GM18909 (cell line): ENCODE measurements at regions not wholly inside any gene's neighbourhood (a gene's known extent, or its start where the extent isn't known, plus 50 kb on each side); places are given as distances from the start of the nearest gene placed in this dataset.

Source experiments
- ATAC-seq: cut with Tn5 transposase; IDR thresholded peaks from one replicate; pipeline ENCODE4 v1.9.1; 2021; ENCODE audit warnings: mild to moderate bottlenecking; ENCODE audit not compliant: unreplicated experiment, poor library complexity

GRCh38 chr12:105906561-105906960 lies 232.2 kb downstream of the NUAK1 start:
- ATAC-seq: no peak

GRCh38 chr12:105907982-105908381 lies 230.8 kb downstream of the NUAK1 start:
- ATAC-seq: no peak

- no peak for ATAC-seq
These were observed 228.7 kb downstream of the NUAK1 start for GRCh38 chr12:105910030-105910429.

GRCh38 chr12:105911966-105912365 lies 226.8 kb downstream of the NUAK1 start:
- no peak for ATAC-seq

GRCh38 chr12:105912882-105913678 lies 225.7 kb downstream of the NUAK1 start:
- ATAC-seq: no peak

GRCh38 chr12:105915997-105916759 lies 222.6 kb downstream of the NUAK1 start:
- no peak for ATAC-seq

GRCh38 chr12:105916760-105917039 lies 222.1 kb downstream of the NUAK1 start:
- ATAC-seq: no peak

- ATAC-seq: no peak
These were observed 218.5 kb downstream of the NUAK1 start for GRCh38 chr12:105920161-105920684.

GRCh38 chr12:105921055-105921454 lies 217.7 kb downstream of the NUAK1 start:
- no peak for ATAC-seq

GRCh38 chr12:105921872-105922669 lies 216.7 kb downstream of the NUAK1 start:
- no peak for ATAC-seq

- ATAC-seq: no peak
These were observed 216.1 kb downstream of the NUAK1 start for GRCh38 chr12:105922670-105923102.

- no peak for ATAC-seq
These were observed 214.1 kb downstream of the NUAK1 start for GRCh38 chr12:105924526-105925208.

- no peak for ATAC-seq
These were observed 211.2 kb downstream of the NUAK1 start for GRCh38 chr12:105927564-105927963.

- ATAC-seq: no peak
These were observed 210.3 kb downstream of the NUAK1 start for GRCh38 chr12:105928436-105928835.

- ATAC-seq: no peak
These were observed 209.6 kb downstream of the NUAK1 start for GRCh38 chr12:105929192-105929591.

GRCh38 chr12:105930557-105931503 lies 207.9 kb downstream of the NUAK1 start:
- ATAC-seq: no peak

- no peak for ATAC-seq
These were observed 206.8 kb downstream of the NUAK1 start for GRCh38 chr12:105931762-105932570.
